Mesenchymal stem cell (in vitro differentiated cells and primary cell): ENCODE measurements at regions not wholly inside any gene's neighbourhood (a gene's known extent, or its start where the extent isn't known, plus 50 kb on each side); places are given as distances from the start of the nearest gene placed in this dataset.
A peak's percentile ranks its signal among the peaks of the same experiment; 100 is the strongest.

ENCODE experiments used
- DNase-seq: peaks from one replicate; pipeline ENCODE4 v3.0.0-alpha.2; 2013
- H2AFZ ChIP-seq: one replicate; pipeline ENCODE4 v1.6.1; 2013; ENCODE audit warnings: low read depth, mild to moderate bottlenecking, control low read depth, inconsistent platforms, low read length, moderate library complexity
- H2AK5ac ChIP-seq: 2 replicates; pipeline ENCODE4 v1.6.1; 2013; ENCODE audit warnings: low read length, moderate library complexity, mild to moderate bottlenecking, inconsistent platforms; ENCODE audit not compliant: severe bottlenecking
- H2BK120ac ChIP-seq: one replicate; pipeline ENCODE4 v1.6.1; 2013; ENCODE audit warnings: low read depth, mild to moderate bottlenecking, inconsistent platforms, low read length, moderate library complexity
- H2BK12ac ChIP-seq, 2 experiments: one replicate each; pipeline ENCODE4 v1.6.1; 2013; ENCODE audit warnings: inconsistent platforms in 2 of 2, low read length in 2 of 2, mild to moderate bottlenecking in 2 of 2, moderate library complexity in 2 of 2, control low read depth in 1 of 2
- H2BK15ac ChIP-seq: one replicate; pipeline ENCODE4 v1.6.1; 2013; ENCODE audit warnings: mild to moderate bottlenecking, low read depth, inconsistent platforms; ENCODE audit not compliant: poor library complexity, severe bottlenecking
- H2BK5ac ChIP-seq: 2 replicates; pipeline ENCODE4 v1.6.1; 2013; ENCODE audit warnings: low read depth, mild to moderate bottlenecking, low read length, control low read depth, inconsistent platforms; ENCODE audit not compliant: poor library complexity, severe bottlenecking
- H3K14ac ChIP-seq, 2 experiments: one replicate each; pipeline ENCODE4 v1.6.1; 2013; ENCODE audit warnings: inconsistent platforms in 2 of 2, low read length in 2 of 2, control low read depth in 1 of 2, mild to moderate bottlenecking in 1 of 2, moderate library complexity in 1 of 2
- H3K18ac ChIP-seq, 2 experiments: one replicate each; pipeline ENCODE4 v1.6.1; 2013; ENCODE audit warnings: inconsistent platforms in 2 of 2, low read length in 2 of 2, control low read depth in 1 of 2, low read depth in 1 of 2, mild to moderate bottlenecking in 1 of 2
- H3K23ac ChIP-seq, 2 experiments: one replicate each; pipeline ENCODE4 v1.6.1; 2013; ENCODE audit warnings: inconsistent platforms in 2 of 2, low read length in 2 of 2, mild to moderate bottlenecking in 2 of 2, moderate library complexity in 2 of 2, control low read depth in 1 of 2
- H3K27ac ChIP-seq: 2 replicates; pipeline ENCODE4 v1.5.1; 2013; ENCODE audit warnings: mild to moderate bottlenecking, moderate library complexity, low read length, control low read depth, inconsistent platforms; ENCODE audit not compliant: poor library complexity, severe bottlenecking
- H3K27me3 ChIP-seq, 2 experiments: 2 replicates each; pipeline versions ENCODE4 v1.6.1 to v1.7.0; 2013; ENCODE audit warnings: low read length in 2 of 2, mild to moderate bottlenecking in 2 of 2, moderate library complexity in 2 of 2, control low read depth in 1 of 2, inconsistent platforms in 1 of 2; ENCODE audit not compliant: control insufficient read depth in 1 of 2, insufficient read depth in 1 of 2
- H3K36me3 ChIP-seq, 2 experiments: 2 replicates each; pipeline versions ENCODE4 v1.6.1 to v1.7.0; 2013; ENCODE audit warnings: low read length in 2 of 2, control low read depth in 1 of 2, inconsistent platforms in 1 of 2, low read depth in 1 of 2, mild to moderate bottlenecking in 1 of 2; ENCODE audit not compliant: insufficient read depth in 2 of 2, control insufficient read depth in 1 of 2
- H3K4ac ChIP-seq, 2 experiments: one replicate each; pipeline ENCODE4 v1.6.1; 2013; ENCODE audit warnings: inconsistent platforms in 2 of 2, low read length in 2 of 2, mild to moderate bottlenecking in 2 of 2, moderate library complexity in 2 of 2, control low read depth in 1 of 2, low read depth in 1 of 2
- H3K4me1 ChIP-seq: 2 replicates; pipeline ENCODE4 v1.6.1; 2013; ENCODE audit warnings: low read depth, low read length, control low read depth; ENCODE audit not compliant: control insufficient read depth, insufficient read depth
- H3K4me2 ChIP-seq: 2 replicates; pipeline ENCODE4 v1.6.1; 2013; ENCODE audit warnings: low read length, mild to moderate bottlenecking, inconsistent platforms; ENCODE audit not compliant: poor library complexity, severe bottlenecking
- H3K4me3 ChIP-seq, 2 experiments: 2 replicates each; pipeline versions ENCODE4 v1.5.1 to v1.7.0; 2013; ENCODE audit warnings: low read length in 2 of 2, mild to moderate bottlenecking in 2 of 2, control low read depth in 1 of 2, low read depth in 1 of 2; ENCODE audit not compliant: insufficient read depth in 1 of 2
- H3K79me1 ChIP-seq: replicated peaks from 2 replicates; pipeline ENCODE4 v1.6.1; 2013; ENCODE audit warnings: mild to moderate bottlenecking, control low read depth, low read length, inconsistent platforms; ENCODE audit not compliant: poor library complexity, severe bottlenecking
- H3K9ac ChIP-seq: 2 replicates; pipeline ENCODE4 v1.7.0; 2013; ENCODE audit warnings: mild to moderate bottlenecking, low read length, moderate library complexity
- H3K9me3 ChIP-seq: 2 replicates; pipeline ENCODE4 v1.7.0; 2013; ENCODE audit warnings: mild to moderate bottlenecking, low read length; ENCODE audit not compliant: control insufficient read depth
- H4K8ac ChIP-seq: one replicate; pipeline ENCODE4 v1.6.1; 2013; ENCODE audit warnings: inconsistent platforms, mild to moderate bottlenecking, low read length, moderate library complexity
- H4K91ac ChIP-seq: one replicate; pipeline ENCODE4 v1.6.1; 2013; ENCODE audit warnings: mild to moderate bottlenecking, low read length, inconsistent platforms
- WGBS: methylation state at CpG from one replicate; pipeline ENCODE4 v1.1.7; 2013; ENCODE audit warnings: mixed read lengths; 5-methylcytosine and 5-hydroxymethylcytosine counted together

GRCh38 chr12:65655074-65655493 is 169.2 kb upstream of the HMGA2 start:
- Histone ChIP-seq H3K18ac (peak overlapping the region in 1 of 2 experiments; percentile 23), H3K4ac (peak overlapping the region in 1 of 2 experiments; percentile 13), H2AK5ac (peak overlapping the region; percentile 96), H2BK15ac (no peak overlapping the region), H3K9me3 (peaks cover 2% of the 10 kb centered on the region), H3K14ac (no peak overlapping the region), H3K4me2 (no peak overlapping the region), H3K27ac (peak overlapping the region; percentile 71), H2AFZ (no peak overlapping the region), H3K36me3 (no peaks in the 10 kb centered on the region), H3K27me3 (no peaks in the 10 kb centered on the region), H3K23ac (no peak overlapping the region), H3K4me3 (no peak overlapping the region), H4K91ac (no peak overlapping the region), H2BK12ac (peak overlapping the region in 1 of 2 experiments; percentile 44), H4K8ac (no peak overlapping the region), H3K9ac (peak overlapping the region; percentile 81), H3K4me1 (peaks cover 2% of the 10 kb centered on the region), H2BK120ac (peak overlapping the region; percentile 0), H3K79me1 (no peaks in the 10 kb centered on the region), H2BK5ac (peak overlapping the region; percentile 20)
- WGBS = 22% methylated on average over 6 of the region's 7 CpGs
- DNase-seq = peak; percentile 79

GRCh38 chr12:65656156-65656882 is 168.0 kb upstream of the HMGA2 start:
- peak overlapping the region; percentile 50 for H4K8ac ChIP-seq
- H3K23ac ChIP-seq = no peak overlapping the region
- no peak overlapping the region for H3K4me2 ChIP-seq
- H3K79me1 ChIP-seq = no peaks in the 10 kb centered on the region
- no peak overlapping the region for H3K14ac ChIP-seq
- peak overlapping the region; percentile 81 for H3K9ac ChIP-seq
- H2BK120ac ChIP-seq = peak overlapping the region; percentile 58
- no peak overlapping the region for H3K4me3 ChIP-seq
- no peak overlapping the region for H2AFZ ChIP-seq
- H3K27me3 ChIP-seq = no peaks in the 10 kb centered on the region
- H2BK5ac ChIP-seq = peak overlapping the region; percentile 80
- no peak overlapping the region for H2BK12ac ChIP-seq
- H3K4me1 ChIP-seq = peaks cover 2% of the 10 kb centered on the region
- H3K18ac ChIP-seq = peak overlapping the region in 1 of 2 experiments; percentile 66
- peak overlapping the region; percentile 7 for H2AK5ac ChIP-seq
- peak overlapping the region; percentile 95 for H3K27ac ChIP-seq
- 20% methylated on average over 1 of the region's 2 CpGs for WGBS
- no peaks in the 10 kb centered on the region for H3K36me3 ChIP-seq
- DNase-seq = peak; percentile 33
- no peak overlapping the region for H2BK15ac ChIP-seq
- H3K4ac ChIP-seq = no peak overlapping the region
- no peak overlapping the region for H4K91ac ChIP-seq
- H3K9me3 ChIP-seq = peaks cover 2% of the 10 kb centered on the region

DNA sequence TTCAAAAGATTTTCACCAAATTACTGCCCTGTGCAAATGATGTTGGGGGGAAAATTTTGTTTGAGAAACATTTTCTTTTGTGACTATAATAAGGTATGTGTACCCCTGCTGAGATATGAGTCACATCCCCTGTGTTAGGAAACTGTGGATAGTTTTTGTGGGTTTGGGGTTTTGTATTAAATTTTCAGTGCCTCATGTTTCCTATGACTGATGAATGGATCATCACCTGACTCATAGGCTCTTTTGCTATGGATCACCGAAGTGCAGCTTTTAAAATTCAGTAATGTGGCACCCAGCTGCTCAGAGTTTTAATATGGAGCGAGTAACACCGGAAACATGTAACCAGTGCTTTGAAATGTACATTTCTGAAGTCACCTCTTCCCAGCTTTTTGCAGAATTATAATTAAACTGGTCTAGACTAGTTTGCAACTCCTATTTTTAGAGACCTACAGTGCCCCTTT is 167.4 kb upstream of the HMGA2 start:
- Histone ChIP-seq H3K36me3 (no peaks in the 10 kb centered on the region), H3K9ac (peak overlapping the region; percentile 81), H3K4me1 (peaks cover 2% of the 10 kb centered on the region), H2AFZ (no peak overlapping the region), H3K23ac (no peak overlapping the region), H2AK5ac (no peak overlapping the region), H3K4me2 (no peak overlapping the region), H2BK15ac (no peak overlapping the region), H3K18ac (no peak overlapping the region), H4K91ac (no peak overlapping the region), H3K79me1 (no peaks in the 10 kb centered on the region), H3K4ac (no peak overlapping the region), H3K27ac (peak overlapping the region; percentile 98), H3K9me3 (peaks cover 2% of the 10 kb centered on the region), H3K27me3 (no peaks in the 10 kb centered on the region), H2BK12ac (no peak overlapping the region), H3K4me3 (no peak overlapping the region), H2BK120ac (no peak overlapping the region), H4K8ac (no peak overlapping the region), H3K14ac (no peak overlapping the region), H2BK5ac (no peak overlapping the region)
- DNase-seq = peak; percentile 94
- WGBS = 0% methylated on average over 3 of the region's 3 CpGs

GRCh38 chr12:65657635-65658034 is 166.6 kb upstream of the HMGA2 start:
- peak overlapping the region; percentile 98 for H3K27ac ChIP-seq
- no peaks in the 10 kb centered on the region for H3K79me1 ChIP-seq
- H3K4ac ChIP-seq = peak overlapping the region; percentile 31 to 75
- H2BK5ac ChIP-seq = peak overlapping the region; percentile 90
- H2AFZ ChIP-seq = no peak overlapping the region
- peak overlapping the region; percentile 97 for H2AK5ac ChIP-seq
- no peaks in the 10 kb centered on the region for H3K36me3 ChIP-seq
- DNase-seq = no peak
- H4K8ac ChIP-seq = peak overlapping the region; percentile 70
- no peaks in the 10 kb centered on the region for H3K27me3 ChIP-seq
- peak overlapping the region; percentile 70 for H4K91ac ChIP-seq
- no peak overlapping the region for H3K23ac ChIP-seq
- peak overlapping the region; percentile 44 for H2BK15ac ChIP-seq
- no peak overlapping the region for H3K4me3 ChIP-seq
- peak overlapping the region; percentile 78 for H3K9ac ChIP-seq
- 80% methylated on average over 1 of the region's 1 CpG for WGBS
- H3K9me3 ChIP-seq = no peaks in the 10 kb centered on the region
- peak overlapping the region; percentile 98 for H2BK120ac ChIP-seq
- no peak overlapping the region for H3K14ac ChIP-seq
- peak overlapping the region; percentile 40 to 73 for H3K18ac ChIP-seq
- H2BK12ac ChIP-seq = peak overlapping the region; percentile 11 to 79
- H3K4me2 ChIP-seq = no peak overlapping the region
- H3K4me1 ChIP-seq = peaks cover 2% of the 10 kb centered on the region
